ENCODE measurements at regions not wholly inside any gene's neighbourhood (a gene's known extent, or its start where the extent isn't known, plus 50 kb on each side); places are given as distances from the start of the nearest gene placed in this dataset.

DNA sequence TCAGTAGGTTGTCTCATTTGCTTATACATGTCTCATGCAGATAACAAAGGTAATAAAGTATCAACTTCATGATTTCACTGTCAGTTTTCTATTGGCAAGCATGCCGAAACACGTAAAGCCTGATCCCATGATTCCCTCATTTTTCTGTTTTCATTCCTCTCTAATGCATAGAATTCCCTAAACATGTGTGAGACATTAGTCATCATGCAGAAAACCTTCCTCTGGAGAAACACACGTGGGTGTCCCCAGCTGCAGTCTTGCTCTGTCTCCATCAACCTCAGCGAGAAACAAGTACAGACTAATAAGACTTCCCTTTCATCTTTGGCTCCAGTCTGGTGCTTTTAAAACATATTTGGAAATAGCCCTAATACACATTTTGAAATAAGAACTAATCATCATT lies 432.7 kb upstream of the VSTM2A start (continued):
- TF ChIP-seq, protein P1, sequence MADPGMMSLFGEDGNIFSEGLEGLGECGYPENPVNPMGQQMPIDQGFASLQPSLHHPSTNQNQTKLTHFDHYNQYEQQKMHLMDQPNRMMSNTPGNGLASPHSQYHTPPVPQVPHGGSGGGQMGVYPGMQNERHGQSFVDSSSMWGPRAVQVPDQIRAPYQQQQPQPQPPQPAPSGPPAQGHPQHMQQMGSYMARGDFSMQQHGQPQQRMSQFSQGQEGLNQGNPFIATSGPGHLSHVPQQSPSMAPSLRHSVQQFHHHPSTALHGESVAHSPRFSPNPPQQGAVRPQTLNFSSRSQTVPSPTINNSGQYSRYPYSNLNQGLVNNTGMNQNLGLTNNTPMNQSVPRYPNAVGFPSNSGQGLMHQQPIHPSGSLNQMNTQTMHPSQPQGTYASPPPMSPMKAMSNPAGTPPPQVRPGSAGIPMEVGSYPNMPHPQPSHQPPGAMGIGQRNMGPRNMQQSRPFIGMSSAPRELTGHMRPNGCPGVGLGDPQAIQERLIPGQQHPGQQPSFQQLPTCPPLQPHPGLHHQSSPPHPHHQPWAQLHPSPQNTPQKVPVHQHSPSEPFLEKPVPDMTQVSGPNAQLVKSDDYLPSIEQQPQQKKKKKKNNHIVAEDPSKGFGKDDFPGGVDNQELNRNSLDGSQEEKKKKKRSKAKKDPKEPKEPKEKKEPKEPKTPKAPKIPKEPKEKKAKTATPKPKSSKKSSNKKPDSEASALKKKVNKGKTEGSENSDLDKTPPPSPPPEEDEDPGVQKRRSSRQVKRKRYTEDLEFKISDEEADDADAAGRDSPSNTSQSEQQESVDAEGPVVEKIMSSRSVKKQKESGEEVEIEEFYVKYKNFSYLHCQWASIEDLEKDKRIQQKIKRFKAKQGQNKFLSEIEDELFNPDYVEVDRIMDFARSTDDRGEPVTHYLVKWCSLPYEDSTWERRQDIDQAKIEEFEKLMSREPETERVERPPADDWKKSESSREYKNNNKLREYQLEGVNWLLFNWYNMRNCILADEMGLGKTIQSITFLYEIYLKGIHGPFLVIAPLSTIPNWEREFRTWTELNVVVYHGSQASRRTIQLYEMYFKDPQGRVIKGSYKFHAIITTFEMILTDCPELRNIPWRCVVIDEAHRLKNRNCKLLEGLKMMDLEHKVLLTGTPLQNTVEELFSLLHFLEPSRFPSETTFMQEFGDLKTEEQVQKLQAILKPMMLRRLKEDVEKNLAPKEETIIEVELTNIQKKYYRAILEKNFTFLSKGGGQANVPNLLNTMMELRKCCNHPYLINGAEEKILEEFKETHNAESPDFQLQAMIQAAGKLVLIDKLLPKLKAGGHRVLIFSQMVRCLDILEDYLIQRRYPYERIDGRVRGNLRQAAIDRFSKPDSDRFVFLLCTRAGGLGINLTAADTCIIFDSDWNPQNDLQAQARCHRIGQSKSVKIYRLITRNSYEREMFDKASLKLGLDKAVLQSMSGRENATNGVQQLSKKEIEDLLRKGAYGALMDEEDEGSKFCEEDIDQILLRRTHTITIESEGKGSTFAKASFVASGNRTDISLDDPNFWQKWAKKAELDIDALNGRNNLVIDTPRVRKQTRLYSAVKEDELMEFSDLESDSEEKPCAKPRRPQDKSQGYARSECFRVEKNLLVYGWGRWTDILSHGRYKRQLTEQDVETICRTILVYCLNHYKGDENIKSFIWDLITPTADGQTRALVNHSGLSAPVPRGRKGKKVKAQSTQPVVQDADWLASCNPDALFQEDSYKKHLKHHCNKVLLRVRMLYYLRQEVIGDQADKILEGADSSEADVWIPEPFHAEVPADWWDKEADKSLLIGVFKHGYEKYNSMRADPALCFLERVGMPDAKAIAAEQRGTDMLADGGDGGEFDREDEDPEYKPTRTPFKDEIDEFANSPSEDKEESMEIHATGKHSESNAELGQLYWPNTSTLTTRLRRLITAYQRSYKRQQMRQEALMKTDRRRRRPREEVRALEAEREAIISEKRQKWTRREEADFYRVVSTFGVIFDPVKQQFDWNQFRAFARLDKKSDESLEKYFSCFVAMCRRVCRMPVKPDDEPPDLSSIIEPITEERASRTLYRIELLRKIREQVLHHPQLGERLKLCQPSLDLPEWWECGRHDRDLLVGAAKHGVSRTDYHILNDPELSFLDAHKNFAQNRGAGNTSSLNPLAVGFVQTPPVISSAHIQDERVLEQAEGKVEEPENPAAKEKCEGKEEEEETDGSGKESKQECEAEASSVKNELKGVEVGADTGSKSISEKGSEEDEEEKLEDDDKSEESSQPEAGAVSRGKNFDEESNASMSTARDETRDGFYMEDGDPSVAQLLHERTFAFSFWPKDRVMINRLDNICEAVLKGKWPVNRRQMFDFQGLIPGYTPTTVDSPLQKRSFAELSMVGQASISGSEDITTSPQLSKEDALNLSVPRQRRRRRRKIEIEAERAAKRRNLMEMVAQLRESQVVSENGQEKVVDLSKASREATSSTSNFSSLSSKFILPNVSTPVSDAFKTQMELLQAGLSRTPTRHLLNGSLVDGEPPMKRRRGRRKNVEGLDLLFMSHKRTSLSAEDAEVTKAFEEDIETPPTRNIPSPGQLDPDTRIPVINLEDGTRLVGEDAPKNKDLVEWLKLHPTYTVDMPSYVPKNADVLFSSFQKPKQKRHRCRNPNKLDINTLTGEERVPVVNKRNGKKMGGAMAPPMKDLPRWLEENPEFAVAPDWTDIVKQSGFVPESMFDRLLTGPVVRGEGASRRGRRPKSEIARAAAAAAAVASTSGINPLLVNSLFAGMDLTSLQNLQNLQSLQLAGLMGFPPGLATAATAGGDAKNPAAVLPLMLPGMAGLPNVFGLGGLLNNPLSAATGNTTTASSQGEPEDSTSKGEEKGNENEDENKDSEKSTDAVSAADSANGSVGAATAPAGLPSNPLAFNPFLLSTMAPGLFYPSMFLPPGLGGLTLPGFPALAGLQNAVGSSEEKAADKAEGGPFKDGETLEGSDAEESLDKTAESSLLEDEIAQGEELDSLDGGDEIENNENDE (IDR thresholded peaks at IDR 0.05; ENCODE audit: insufficient replicate concordance, low read length): no peak
- TF ChIP-seq POLR2A (IDR thresholded peaks at IDR 0.05; ENCODE audit: control extremely low read depth in 1 of 2, low read depth in 2 of 2, low read length in 2 of 2) (no peak), CHD1 (IDR thresholded peaks at IDR 0.05; ENCODE audit: low read depth, low read length) (no peak), PHF8 (conservative IDR thresholded peaks at IDR 0.05; ENCODE audit: low read depth, low read length) (no peak), EGR1 (IDR thresholded peaks at IDR 0.05; ENCODE audit: borderline replicate concordance, low read depth, low read length) (no peak), SP4 (IDR thresholded peaks at IDR 0.05; ENCODE audit: low read length) (no peak), SRF (IDR thresholded peaks at IDR 0.05; ENCODE audit: low read depth, low read length) (no peak)
- TF ChIP-seq, protein P2, sequence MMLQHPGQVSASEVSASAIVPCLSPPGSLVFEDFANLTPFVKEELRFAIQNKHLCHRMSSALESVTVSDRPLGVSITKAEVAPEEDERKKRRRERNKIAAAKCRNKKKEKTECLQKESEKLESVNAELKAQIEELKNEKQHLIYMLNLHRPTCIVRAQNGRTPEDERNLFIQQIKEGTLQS (IDR thresholded peaks at IDR 0.05; ENCODE audit: insufficient read depth, low read depth, low read length): no peak

Data from H1 (cell line).